RWPE2 (cell line): ENCODE measurements at regions not wholly inside any gene's neighbourhood (a gene's known extent, or its start where the extent isn't known, plus 50 kb on each side); places are given as distances from the start of the nearest gene placed in this dataset.

Experiments used
- ATAC-seq: fragments of 200-7000 bp; cut with Tn5 transposase; 3 replicates; pipeline ENCODE4 v1.9.1; 2021; ENCODE audit warnings: low read depth
- DNase-seq: peaks from one replicate; pipeline ENCODE4 v3.0.0-alpha.2; 2020; ENCODE audit warnings: low spot score
- H3K27ac ChIP-seq: fragments of 450-650 bp; 2 replicates; pipeline ENCODE4 v1.5.1; 2017; ENCODE audit warnings: mild to moderate bottlenecking; ENCODE audit not compliant: poor library complexity, severe bottlenecking
- H3K27me3 ChIP-seq: fragments of 250-450 bp; sonication (Bioruptor Pico); 2 replicates; pipeline ENCODE4 v1.5.1; 2021; ENCODE audit warnings: mild to moderate bottlenecking, moderate library complexity; ENCODE audit not compliant: insufficient read depth, poor library complexity, severe bottlenecking
- H3K36me3 ChIP-seq: fragments of 250-450 bp; sonication (Bioruptor Pico); 2 replicates; pipeline ENCODE4 v1.5.1; 2020; ENCODE audit warnings: low read depth, mild to moderate bottlenecking, moderate library complexity
- H3K4me1 ChIP-seq: fragments of 250-450 bp; sonication (Bioruptor Pico); 2 replicates; pipeline ENCODE4 v1.5.1; 2021; ENCODE audit warnings: mild to moderate bottlenecking, moderate library complexity; ENCODE audit not compliant: insufficient read depth, poor library complexity, severe bottlenecking
- H3K4me3 ChIP-seq: fragments of 250-450 bp; sonication (Bioruptor Pico); 2 replicates; pipeline ENCODE4 v1.5.1; 2021; ENCODE audit warnings: mild to moderate bottlenecking, moderate library complexity; ENCODE audit not compliant: severe bottlenecking
- H3K9me3 ChIP-seq: fragments of 250-450 bp; sonication (Bioruptor Pico); 2 replicates; pipeline ENCODE4 v1.5.1; 2021; ENCODE audit warnings: mild to moderate bottlenecking, moderate library complexity; ENCODE audit not compliant: severe bottlenecking
- CTCF ChIP-seq: fragments of 450-650 bp; IDR thresholded peaks from one replicate; pipeline ENCODE4 v1.5.1; 2017; ENCODE audit warnings: mild to moderate bottlenecking, moderate library complexity; ENCODE audit not compliant: poor library complexity, severe bottlenecking

- Histone ChIP-seq H3K4me1 (no peaks in the 10 kb centered on the region), H3K9me3 (no peaks in the 10 kb centered on the region), H3K27me3 (no peaks in the 10 kb centered on the region), H3K4me3 (no peak overlapping the region), H3K27ac (no peak overlapping the region), H3K36me3 (no peaks in the 10 kb centered on the region)
- no peak for TF ChIP-seq CTCF
- ATAC-seq: no peak
- no peak for DNase-seq
These were observed 56.0 kb upstream of the PCAT7 start for GRCh38 chr9:94498801-94499453.

- Histone ChIP-seq H3K4me3 (no peak overlapping the region), H3K36me3 (no peaks in the 10 kb centered on the region), H3K27me3 (no peaks in the 10 kb centered on the region), H3K27ac (no peak overlapping the region), H3K9me3 (peaks cover 2% of the 10 kb centered on the region), H3K4me1 (no peaks in the 10 kb centered on the region)
- TF ChIP-seq CTCF: no peak
- ATAC-seq (no peak), DNase-seq (no peak)
These were observed 50.5 kb upstream of the PCAT7 start for GRCh38 chr9:94504358-94504757.
